Activated T-cell treated with anti-CD3 and anti-CD28 coated beads for 24 hours (primary cell): ENCODE measurements at regions not wholly inside any gene's neighbourhood (a gene's known extent, or its start where the extent isn't known, plus 50 kb on each side); places are given as distances from the start of the nearest gene placed in this dataset.

Experiments used
- DNase-seq: peaks from one replicate; pipeline ENCODE4 v3.0.0-alpha.2; 2020; ENCODE audit warnings: low read depth

- no peak for DNase-seq
Observed at GRCh38 chr5:56543441-56544388, 271.6 kb upstream of the MAP3K1 start.

GRCh38 chr5:56540266-56540665, 275.1 kb upstream of the MAP3K1 start:
- DNase-seq: no peak

DNA sequence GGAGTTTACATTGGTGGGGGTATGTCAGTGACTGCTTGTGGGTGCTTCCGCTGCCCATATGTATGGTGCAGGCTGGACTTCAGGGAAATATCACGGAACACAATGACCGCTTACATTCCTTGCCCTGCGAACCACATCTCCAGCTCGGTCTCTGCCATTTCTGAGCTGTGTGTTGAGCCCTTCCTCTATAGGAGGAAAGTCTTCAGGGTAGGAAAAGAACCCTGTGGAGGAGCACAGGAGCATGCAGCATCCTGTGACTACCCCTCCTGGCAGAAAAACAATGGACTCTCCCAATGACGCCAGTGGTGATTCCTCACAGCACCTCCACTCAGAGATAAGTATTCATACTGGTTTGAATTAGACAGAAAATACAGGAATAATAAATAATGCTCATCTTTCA, 276.8 kb upstream of the MAP3K1 start:
- DNase-seq: no peak

- no peak for DNase-seq
Observed at GRCh38 chr5:56535347-56535746, 280.0 kb upstream of the MAP3K1 start.

- peak; percentile 7 for DNase-seq
Observed at GRCh38 chr5:56534102-56534829, 281.1 kb upstream of the MAP3K1 start.

DNA sequence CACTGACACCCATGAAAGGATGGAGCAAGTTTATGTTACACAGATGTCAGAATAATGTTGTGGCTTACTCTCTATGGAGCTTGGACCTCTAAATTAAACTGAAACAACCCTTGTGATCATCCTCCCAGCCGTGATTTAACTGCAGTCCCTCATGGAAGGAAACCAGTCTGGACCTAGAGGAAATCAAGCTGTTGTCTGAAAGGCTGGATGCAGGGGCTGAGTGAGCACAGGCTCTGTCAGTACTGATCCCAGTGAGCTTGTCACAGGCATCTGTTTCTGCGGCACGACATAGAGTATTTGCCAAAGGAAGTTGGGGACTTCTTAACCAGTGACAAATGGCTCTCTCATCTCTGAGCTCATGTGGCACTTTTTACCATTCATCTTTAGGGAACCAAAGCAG, 282.9 kb upstream of the MAP3K1 start:
- DNase-seq: no peak

DNA sequence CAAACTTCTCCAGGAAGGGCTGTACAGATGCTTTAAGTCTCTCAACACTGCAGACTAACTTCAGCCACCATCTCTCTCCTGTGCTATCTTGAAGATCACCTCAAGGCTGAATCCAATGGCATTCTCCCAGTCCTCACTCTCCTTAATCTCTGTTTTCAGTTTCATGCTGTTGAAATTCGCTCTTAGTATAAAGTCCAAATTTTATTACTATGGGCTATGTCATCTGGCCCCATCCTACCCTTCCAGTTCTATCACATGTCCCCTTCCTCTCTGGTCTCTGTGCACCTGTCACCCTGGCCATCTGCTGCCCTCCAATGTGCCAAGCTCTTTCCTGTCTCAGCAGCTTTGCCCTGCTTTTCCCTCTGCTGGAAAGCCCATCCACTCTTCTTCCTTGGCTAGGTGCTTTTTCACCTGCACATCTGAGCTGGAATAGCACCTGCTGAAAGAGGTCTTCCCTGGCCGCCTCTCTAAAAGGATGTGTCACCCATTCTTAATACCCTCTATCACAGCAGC, 284.7 kb upstream of the MAP3K1 start:
- no peak for DNase-seq

DNA sequence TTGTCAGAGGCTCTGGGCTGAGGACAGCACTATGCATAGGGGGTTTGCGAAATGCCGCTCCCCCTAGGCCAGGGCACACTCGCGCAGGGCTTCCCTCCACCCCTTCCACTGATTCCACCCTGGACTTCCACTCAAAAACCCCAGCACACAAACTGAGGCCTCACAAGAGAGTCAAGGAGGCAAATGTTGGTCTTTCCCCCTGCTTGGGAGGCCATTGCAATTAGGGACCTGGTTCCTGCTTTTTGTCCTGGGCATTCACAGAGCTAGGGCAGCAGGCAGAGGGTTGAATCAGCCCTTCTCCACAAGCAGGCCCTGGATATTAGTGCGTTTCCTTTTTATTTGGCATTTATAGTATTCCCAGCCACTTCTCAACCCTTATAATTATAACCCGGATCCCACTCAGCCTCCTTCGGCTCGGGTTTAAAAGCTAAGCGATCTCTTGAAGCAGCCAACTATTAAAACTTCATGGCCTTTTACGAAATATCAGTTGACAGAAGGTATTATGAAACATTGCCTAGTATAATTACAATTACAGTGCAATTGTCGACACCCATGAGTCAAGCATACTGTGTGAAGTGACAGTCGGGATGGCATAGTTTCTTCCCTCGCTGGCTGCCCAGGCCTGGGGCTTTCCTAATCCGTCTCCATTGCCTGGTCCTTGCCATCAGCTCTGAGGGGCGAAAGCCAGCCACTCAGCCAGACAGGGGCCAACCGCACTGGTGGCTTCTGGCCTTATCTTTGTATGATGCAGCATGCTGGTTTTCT, 285.5 kb upstream of the MAP3K1 start:
- DNase-seq: no peak

DNA sequence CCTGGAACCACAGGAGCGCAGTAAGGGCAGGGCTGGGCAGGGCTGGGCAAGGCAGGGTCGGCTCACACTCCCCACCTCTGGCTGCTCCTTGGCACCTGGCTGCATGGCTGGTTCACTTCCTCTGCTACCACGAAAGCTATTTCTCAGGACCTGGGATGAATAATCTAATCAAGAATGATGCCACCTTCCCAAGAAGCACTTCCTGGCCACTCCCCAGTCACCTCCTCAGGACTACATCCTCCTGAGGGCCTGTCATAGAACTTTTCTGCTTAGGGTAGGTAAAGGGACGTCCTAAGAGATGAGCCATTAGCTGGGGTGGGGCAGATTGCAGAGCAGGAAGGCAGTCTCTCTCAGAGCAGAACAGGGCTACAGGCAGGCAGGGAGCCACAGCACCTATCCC, 288.2 kb upstream of the MAP3K1 start:
- DNase-seq: no peak

- no peak for DNase-seq
Observed at GRCh38 chr5:56525113-56525512, 290.2 kb upstream of the MAP3K1 start.

DNA sequence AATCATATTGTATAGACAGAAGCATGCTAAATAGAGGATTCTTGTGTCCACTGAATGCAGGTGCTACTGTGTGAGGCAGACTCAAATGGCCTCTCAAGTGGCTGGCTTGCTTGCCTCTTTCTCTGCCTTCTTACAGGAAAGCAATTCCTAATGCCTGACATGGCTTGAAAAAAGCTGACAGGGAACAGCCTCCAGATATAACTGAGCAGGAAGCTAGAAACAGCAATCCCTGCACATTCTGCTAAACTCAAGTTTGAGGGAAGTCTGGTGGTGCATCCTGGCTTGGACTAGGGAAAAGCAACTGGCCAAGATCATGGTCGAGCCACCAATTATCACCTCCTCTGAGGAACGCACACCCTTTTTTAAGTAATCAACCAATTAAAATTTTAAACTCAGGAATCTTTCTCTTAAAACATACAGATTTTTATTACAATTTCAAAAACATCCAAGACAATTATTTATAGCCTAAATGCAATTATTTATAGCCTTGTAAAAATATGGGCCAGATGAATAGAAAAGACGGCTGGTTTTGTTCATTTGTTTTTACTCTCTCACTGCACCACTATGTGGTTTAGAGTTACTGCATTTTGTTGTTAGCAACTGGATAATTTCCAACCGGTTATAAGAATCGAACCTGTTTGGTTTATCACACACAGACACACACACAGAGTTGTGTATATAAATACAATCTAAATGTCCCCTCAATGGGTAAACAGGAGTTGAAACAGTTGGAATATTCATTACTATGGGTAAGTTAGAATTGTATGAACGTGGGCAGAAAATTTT, 290.9 kb upstream of the ANKRD55 start:
- DNase-seq: no peak

GRCh38 chr5:56522960-56523359, 289.8 kb upstream of the ANKRD55 start:
- no peak for DNase-seq

DNA sequence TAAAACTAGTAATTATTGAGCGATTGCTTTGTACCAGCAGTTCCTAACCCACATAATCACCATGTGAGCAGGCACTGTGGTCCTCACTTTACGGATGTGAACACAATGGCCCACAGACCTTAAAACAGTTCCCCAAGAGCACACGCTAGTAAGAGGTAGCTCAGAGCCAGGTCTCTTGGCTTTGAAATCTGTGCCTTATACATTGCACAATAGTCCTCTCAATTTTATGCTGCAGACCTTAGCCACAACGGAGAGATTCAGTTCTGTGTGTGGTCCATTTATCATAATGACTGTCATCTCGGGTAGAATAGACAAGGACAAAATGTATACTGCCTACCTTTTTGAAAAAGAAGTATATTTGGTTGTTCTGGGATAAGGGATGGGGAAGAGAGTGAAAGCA, 289.0 kb upstream of the ANKRD55 start:
- no peak for DNase-seq

DNA sequence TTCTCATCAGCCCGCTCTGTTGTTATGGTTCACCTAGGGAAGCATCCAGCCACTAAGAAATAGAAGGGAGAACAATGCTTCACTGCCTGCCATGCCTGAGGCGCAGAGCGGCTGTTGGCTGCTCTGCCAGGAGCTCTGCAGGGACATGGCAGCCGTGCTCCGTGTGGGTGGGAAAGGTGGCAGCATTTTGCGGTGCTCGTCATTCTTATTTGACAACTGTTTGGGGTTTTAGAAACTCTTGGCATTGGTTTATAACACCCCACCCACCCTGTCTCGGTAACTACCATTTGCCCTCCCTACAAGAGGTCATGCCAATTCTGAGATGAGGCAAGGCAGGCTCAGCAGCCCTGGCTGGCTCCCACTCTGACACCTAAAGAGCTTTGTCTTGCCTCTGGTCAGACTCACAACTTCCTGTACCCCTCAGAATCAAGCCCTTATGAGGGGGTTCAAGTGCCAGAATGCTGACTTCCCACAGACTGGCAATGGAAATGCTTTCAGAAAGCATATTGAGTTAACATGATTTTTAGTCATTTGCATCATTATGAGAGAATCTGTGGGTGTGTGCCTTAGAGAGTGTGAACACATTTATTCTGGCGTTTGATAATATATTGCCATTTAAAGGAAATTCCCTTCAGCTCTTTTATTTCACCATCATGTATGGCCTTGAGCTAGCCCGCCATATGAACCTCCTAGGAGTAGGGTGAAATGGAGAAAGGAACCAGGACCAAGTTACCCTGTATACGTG, 288.0 kb upstream of the ANKRD55 start:
- DNase-seq: no peak

DNA sequence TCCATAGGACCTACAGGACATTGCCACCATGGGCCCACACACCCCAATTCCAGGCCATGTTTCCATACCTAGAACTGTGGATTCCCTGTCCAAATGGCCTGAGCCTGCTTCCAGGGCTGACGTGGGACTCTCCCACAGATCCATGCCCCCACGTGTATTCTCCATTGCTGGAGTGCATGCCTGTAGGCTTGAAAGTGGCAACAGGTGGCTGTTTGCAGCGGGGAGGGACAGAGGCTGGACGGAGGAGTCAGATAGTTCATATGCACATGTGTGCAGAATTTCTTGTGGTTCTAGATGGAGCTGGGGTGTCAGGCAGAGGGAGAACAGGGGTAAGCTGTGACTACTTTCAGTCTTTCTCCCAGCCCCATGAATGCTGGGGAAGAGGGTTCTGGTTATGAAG, 285.7 kb upstream of the ANKRD55 start:
- DNase-seq: no peak

GRCh38 chr5:56517011-56517416, 283.9 kb upstream of the ANKRD55 start:
- DNase-seq: no peak

DNA sequence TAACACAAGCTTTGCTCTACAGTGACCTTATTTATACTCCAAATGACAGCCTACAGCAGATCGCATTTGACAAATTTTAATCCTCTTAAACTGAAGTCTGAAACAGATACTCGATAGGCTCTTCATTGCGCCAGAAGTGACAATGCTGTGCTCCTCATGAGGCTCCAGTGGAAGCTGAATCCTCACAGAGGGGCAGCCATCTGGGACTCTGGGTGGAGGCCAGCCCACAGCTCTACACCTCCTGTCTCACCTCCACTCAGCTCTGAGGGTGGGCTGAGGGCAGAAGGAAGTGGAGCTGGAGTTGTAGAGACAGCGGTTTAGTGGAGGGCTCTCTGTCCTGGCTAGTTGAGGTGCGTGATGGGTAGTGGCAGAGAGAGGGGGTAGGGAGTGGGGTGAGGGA, 283.3 kb upstream of the ANKRD55 start:
- no peak for DNase-seq

- no peak for DNase-seq
Observed at GRCh38 chr5:56516035-56516434, 282.9 kb upstream of the ANKRD55 start.

DNA sequence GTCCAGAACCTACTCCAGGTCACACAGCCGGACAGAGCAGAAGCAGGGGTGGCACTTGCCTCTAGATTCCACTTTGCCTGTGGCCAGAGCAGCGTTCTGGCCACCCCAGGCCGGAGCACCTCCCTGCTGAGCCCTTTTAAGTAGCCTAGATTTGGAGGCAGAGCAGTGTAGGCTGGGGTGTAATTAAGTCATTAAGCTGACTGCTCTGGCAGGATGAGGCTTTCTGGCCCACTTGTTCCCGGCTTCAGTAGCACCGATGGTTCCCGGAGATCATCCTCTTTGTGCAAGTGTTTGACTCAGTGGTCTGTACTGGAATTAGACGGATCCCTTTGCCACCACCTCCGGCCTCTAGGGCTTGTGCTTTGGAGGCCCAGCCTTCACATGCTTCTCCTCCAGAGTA, 281.9 kb upstream of the ANKRD55 start:
- DNase-seq: no peak

DNA sequence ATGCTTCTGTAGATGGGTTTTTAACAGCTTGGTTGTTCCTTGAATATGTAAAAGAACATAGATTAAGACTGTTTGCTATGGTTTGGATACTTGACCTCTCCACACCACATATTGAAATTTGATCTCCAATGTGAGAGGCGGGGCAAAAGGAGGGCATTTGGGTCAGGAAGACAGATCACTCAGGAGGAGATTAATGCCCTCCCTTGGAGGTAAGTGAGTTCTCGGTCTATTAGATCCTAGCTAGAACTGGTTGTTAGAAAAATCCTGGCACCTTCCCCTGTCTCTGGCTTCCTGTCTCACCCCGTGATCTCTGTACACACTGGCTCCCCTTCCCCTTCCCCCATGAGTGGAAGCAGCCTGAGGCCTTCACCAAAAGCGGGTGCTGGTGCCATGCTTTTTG, 281.1 kb upstream of the ANKRD55 start:
- DNase-seq: no peak

DNA sequence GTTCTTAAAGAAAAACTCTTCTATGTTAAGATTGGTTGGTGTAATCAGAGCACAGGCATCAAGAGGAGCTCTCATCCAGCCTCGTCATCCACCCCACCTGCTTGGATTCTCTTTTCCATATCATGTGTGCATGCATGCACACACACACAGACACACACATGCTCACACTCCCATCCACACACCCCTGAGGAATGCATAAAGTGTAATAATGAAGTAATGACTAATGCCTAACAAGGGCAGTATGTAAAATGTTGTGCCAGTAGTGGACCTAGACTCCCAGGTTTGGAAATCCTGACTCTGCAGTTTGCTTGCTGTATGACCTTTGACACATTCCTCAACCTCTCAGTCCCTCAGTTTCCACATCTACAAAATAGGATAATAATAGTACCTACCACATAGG, 280.0 kb upstream of the ANKRD55 start:
- no peak for DNase-seq
